NCI-H1105 treated with DMSO at 0.1 percent for 48 hours (cell line): ENCODE measurements at regions not wholly inside any gene's neighbourhood (a gene's known extent, or its start where the extent isn't known, plus 50 kb on each side); places are given as distances from the start of the nearest gene placed in this dataset.

Experiments
- DNase-seq: peaks from one replicate; lab custom pipeline; 2025; lab: John Stamatoyannopoulos, UW

DNA sequence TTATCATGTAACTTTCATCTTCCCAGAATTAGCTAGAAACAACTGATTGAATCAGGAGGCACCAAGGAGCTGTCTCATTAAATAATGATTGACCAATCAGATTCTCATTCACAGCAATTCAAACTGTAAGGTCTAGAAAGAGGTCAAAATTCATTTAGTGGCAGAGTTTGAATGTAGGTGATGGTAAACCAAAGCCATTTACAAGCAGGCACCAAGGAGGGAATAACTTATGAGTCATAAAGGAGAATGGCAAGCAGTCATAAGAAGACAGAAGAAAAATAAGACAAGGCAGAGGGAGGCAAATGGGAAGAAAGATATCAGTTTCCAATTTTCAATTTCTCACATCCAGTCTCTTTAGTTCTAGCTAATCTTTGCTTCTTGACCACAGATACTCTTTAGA, 52.9 kb upstream of the DEFB112 start:
- no peak for DNase-seq

DNA sequence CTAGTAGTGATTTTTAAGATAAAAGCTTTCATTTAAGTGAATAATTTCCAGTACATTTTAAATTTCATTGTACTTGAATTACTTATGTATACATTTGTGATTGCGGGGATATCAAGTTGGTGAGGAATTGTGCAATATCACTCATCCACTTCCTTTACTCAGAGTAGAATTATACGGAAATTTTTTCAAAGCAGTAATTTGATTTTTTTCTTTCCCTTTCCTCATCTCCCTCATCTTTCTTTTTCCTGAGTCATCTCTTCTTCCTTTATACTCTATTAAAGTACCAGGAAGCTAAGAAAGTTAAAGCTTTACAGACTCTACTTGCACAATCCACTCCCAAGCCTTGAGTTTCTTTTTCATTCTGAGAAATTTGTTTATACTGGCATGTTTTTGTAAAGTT, 60.9 kb upstream of the DEFB112 start:
- DNase-seq = no peak

GRCh38 chr6:50112981-50113857, 63.5 kb upstream of the DEFB112 start:
- no peak for DNase-seq

- no peak for DNase-seq
Measured at GRCh38 chr6:50116390-50116789, 66.7 kb upstream of the DEFB112 start.

GRCh38 chr6:50116797-50117542, 67.2 kb upstream of the DEFB112 start:
- no peak for DNase-seq

DNA sequence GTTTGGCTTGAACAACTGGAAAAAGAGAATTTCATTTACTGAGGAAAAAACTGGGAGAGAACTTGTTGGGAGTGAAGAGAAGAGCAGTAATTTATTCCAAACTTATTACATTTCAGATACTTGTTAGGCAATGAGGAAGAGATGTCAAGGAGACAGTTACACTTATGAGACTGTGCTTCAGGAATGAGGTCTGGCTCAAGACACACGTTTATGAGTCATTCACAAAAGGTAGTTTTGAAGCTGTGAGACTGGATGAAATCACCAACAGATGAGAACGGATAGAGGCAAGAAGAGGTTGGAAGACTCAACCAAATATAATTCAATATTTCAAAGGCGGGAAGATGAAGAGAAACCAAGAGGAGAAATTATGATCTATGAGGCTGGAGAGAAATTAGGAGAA, 70.6 kb upstream of the DEFB112 start:
- no peak for DNase-seq

- DNase-seq = no peak
Measured at GRCh38 chr6:50123688-50124087, 74.0 kb upstream of the DEFB112 start.

DNA sequence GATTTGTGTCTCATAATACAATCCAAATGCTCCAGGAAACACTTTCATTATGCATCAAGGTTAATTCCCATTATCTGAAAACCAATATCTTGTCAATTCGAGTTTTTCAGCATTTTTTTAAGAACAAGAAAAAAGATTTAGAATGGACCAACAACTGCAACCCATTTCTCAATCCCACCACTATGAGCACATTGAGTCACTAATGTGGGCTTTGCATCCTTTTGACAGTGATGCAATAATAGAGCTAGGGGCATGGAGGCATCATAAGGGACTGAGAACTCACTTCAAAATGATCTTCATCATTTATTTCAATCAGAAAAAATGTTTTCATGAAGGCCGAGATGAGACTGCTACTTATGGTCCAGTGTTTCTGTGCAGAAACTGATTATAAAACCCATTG, 74.8 kb upstream of the DEFB112 start:
- DNase-seq = no peak

DNA sequence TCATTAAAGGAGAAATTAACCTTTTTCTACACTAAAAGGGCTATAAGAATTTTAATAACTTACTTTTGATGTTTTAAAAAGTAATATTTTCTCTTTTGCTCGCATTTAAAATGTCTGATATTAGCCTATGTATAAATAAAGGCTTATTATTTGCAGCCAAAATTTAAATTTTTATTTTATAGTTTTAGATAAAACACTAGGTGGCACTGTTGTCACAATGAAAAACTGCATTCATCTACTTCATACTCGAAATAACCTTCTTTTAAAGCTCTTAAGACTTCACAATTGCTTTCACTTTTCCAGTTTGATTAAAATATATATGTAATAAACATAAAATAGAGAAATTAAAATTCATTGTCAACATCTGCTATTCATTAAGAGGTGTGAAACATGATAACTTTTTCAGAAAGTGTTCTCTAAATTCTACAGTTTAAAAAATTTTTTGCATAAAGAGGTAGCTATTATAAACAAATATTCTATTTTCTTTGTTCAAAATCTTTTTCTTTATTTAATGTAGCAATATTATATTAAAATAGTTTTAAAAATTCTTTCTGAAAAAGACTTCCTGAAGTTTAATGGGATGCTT, 78.8 kb upstream of the DEFB112 start:
- peak; percentile 61 for DNase-seq

- no peak for DNase-seq
Measured at GRCh38 chr6:50135968-50136367, 86.2 kb upstream of the DEFB112 start.

GRCh38 chr6:50141100-50141499, 91.4 kb upstream of the DEFB112 start:
- DNase-seq = no peak

GRCh38 chr6:50143011-50143719, 93.4 kb upstream of the DEFB112 start:
- DNase-seq = no peak

GRCh38 chr6:50145125-50145524, 95.4 kb upstream of the DEFB112 start:
- peak; percentile 10 for DNase-seq

- no peak for DNase-seq
Measured at GRCh38 chr6:50147371-50147770, 97.6 kb upstream of the DEFB112 start.

DNA sequence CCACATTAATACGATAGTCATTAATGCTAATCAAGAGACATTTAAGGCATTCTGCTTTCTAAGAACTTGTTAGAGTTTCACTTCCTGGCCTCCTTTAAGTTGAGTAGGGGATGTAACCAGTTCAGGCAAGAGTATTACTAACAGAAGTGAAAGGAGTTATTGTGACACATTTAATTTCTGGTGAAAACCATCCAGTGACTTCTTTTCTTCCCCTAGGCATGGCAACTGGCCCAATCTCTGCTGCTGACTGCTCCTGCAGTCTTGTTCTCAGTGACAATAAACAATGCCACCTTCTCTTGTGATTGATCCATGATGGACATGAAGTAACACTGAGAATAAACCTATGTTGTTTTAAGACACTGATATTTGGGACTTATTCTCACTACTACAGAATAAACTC, 130.9 kb upstream of the DEFB112 start:
- no peak for DNase-seq

- peak; percentile 12 for DNase-seq
Measured at GRCh38 chr6:50185006-50185405, 135.3 kb upstream of the DEFB112 start.

DNA sequence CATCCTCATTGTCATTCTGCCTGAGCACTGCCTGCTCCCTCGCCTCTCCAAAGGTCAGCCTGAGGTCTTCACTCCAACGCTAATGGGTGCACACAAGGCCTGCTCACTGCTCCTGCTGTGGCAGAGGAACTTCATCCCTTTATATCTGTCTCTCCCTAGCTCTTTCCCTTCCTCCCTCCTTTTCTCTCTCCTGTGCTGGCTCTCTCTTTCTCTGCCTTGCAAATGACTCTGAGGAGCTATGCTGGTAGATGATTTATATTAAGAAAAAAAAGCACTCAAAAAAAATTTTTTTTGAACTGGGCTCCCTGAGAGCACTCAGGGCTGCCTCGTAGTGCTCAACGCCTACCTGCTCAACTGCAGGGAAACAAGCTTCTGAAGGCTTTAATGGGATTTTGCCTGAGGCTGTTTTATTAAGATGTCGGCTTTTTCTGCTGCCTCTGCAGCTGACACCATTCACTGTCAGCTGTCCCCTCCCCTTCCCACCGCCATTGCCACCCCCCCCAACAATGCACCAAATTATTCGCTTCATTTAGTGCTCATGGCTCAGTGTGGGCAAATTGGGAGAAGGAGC, 137.7 kb upstream of the DEFB112 start:
- DNase-seq = peak; percentile 53

DNA sequence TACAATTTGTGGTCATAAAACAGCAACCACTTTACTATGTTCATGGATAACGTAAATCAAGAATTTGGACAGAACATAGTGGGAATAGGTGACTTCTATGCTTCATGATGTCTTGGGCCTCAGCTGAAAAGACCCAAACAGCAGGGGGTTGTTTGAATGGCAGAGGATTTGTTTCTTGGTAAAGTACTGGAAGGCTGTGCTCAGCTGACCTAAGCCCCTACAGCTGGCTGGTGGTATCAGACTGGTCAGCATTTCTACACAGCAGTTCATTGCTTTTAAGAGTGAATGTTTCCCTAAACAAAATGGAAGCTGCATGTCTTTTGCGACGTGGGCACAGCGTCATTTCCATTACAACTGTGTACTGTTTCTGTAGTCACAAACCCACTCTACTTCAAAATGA, 148.5 kb upstream of the DEFB112 start:
- no peak for DNase-seq

DNA sequence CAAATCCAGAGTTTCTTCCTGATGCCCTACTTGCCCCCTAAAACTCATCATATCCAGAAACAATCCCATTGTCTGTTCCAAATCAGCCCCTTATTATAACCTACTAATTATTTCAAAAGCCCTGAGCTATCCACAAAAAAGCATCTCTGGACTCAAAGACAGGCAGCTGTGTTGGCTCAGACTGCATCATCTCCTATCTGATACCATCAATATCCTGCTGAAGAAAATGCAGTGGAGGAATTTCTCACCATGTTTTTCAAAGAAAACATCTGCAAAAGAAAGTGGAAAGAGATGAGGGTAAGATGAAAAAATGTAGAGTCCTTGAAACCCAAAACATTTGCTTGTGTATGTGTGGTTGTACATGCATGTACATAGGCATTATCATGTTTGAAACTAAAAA, 153.0 kb upstream of the DEFB112 start:
- no peak for DNase-seq

- DNase-seq = no peak
Measured at GRCh38 chr6:50211582-50211981, 161.9 kb upstream of the DEFB112 start.

DNA sequence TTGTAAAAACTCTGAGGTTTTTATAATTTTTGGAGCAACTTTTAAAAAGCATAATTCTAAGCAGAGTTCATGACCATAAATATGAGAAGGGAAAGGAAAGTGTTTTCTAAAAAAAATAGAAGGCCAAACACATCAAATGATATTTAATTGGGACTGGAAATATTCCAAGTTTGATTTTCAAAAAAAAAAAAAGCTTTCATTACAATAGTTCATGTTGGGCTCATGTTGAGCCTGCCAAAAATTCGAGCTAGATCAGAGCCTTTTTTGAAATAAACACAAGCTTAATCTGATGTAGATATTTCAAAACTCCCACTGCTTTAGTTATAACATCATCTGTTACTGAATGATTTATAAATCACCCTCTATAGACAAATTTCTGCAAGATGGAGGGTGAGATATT, 163.4 kb upstream of the DEFB112 start:
- DNase-seq = peak; percentile 51

DNA sequence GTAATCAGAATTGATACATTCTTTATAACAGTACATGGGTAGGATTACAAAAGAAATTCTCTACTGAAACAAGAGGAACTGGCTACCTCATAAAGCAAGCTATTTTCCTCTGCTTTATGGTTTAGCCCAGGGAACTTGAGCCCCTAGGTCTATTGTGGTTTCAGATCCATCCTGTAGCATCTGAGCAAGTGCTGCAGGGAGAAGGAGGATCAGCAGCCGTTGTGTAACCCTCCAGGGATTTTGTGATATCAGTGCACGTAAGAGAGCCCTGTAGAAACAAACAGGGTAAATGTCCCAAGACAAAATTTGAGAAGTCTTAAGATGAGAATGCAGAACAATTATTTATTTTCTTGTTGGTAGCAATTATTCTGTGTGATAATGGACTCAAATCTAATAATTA, 165.2 kb upstream of the DEFB112 start:
- no peak for DNase-seq
